Endothelial cell of umbilical vein (primary cell): ENCODE measurements at regions not wholly inside any gene's neighbourhood (a gene's known extent, or its start where the extent isn't known, plus 50 kb on each side); places are given as distances from the start of the nearest gene placed in this dataset.

Experiments used
- BruUV-seq: library from RNA; stranded (reverse); fragments of 400-500 nt; replicated peaks from 2 replicates; lab custom pipeline; 2021; lab: Mats Ljungman, UMichigan
- CTCF ChIA-PET: fragments of 300-600, 350-600 bp; sonication (Branson Sonifier 250); formaldehyde crosslinking; loops from one replicate; lab custom pipeline; 2021; ENCODE audit warnings: antibody characterized with exemption, inconsistent platforms; lab: Charles Lee
- POLR2A ChIA-PET: fragments of 300-600, 350-600 bp; sonication (Branson Sonifier 250); formaldehyde crosslinking; loops from one replicate; lab custom pipeline; 2021; ENCODE audit warnings: antibody characterized with exemption, inconsistent platforms; lab: Charles Lee
- DNase-seq: peaks from one replicate; pipeline ENCODE4 v3.0.0-alpha.2; 2011; ENCODE audit warnings: low read depth, low spot score
- FAIRE-seq: peaks from 2 replicates; lab custom pipeline; 2011; peaks lifted over from hg19 to GRCh38; lab: Jason Lieb, UNC
- H2AFZ ChIP-seq: 2 replicates; pipeline ENCODE4 v1.6.0; 2012; ENCODE audit warnings: low read depth, low read length, control low read depth, inconsistent platforms
- H3K27ac ChIP-seq: 2 replicates; pipeline ENCODE4 v1.5.1; 2011; ENCODE audit warnings: low read depth, mild to moderate bottlenecking, control low read depth, low read length, moderate library complexity; ENCODE audit not compliant: insufficient read depth
- H3K27me3 ChIP-seq, 2 experiments: 2 replicates each; pipeline versions ENCODE4 v1.6.0 to v1.6.1; 2011; ENCODE audit warnings: low read length in 2 of 2, mixed read lengths in 1 of 2; ENCODE audit not compliant: control insufficient read depth in 2 of 2, insufficient read depth in 2 of 2
- H3K36me3 ChIP-seq, 2 experiments: 2 replicates in 1 of 2; 3 replicates in 1 of 2; pipeline ENCODE4 v1.5.1; 2011; ENCODE audit warnings: low read length in 2 of 2, mild to moderate bottlenecking in 1 of 2, moderate library complexity in 1 of 2; ENCODE audit not compliant: control insufficient read depth in 2 of 2, insufficient read depth in 2 of 2; ENCODE audit errors: extremely low read depth in 1 of 2
- H3K4me1 ChIP-seq: 3 replicates; pipeline ENCODE4 v1.5.1; 2011; ENCODE audit warnings: mild to moderate bottlenecking, low read length; ENCODE audit not compliant: control insufficient read depth, insufficient read depth; ENCODE audit errors: extremely low read depth
- H3K4me2 ChIP-seq: 2 replicates; pipeline ENCODE4 v1.6.1; 2011; ENCODE audit warnings: low read length, control low read depth, mixed read lengths; ENCODE audit not compliant: insufficient read depth
- H3K4me3 ChIP-seq, 3 experiments: fragments of 200-600 bp in 1 of 3; sonication (generic), shearing (Covaris generic) in 1 of 3; replicated peaks in 1 of 3; 2 replicates each; pipeline ENCODE4 v1.5.1; 2011 to 2016; ENCODE audit warnings: control low read depth in 3 of 3, low read length in 3 of 3, mild to moderate bottlenecking in 2 of 3, inconsistent platforms in 1 of 3, low read depth in 1 of 3, moderate library complexity in 1 of 3; ENCODE audit not compliant: insufficient read depth in 1 of 3
- H3K79me2 ChIP-seq: 2 replicates; pipeline ENCODE4 v1.6.0; 2012; ENCODE audit warnings: low read length, inconsistent platforms; ENCODE audit not compliant: control insufficient read depth, insufficient read depth
- H3K9ac ChIP-seq: replicated peaks from 2 replicates; pipeline ENCODE3; 2011; ENCODE audit warnings: low read length, control low read depth; ENCODE audit not compliant: insufficient read depth; ENCODE audit errors: extremely low read depth
- H3K9me1 ChIP-seq: replicated peaks from 3 replicates; pipeline ENCODE4 v1.6.0; 2011; ENCODE audit warnings: mild to moderate bottlenecking, low read length; ENCODE audit not compliant: control insufficient read depth, insufficient read depth; ENCODE audit errors: extremely low read depth
- H3K9me3 ChIP-seq: replicated peaks from 2 replicates; pipeline ENCODE4 v1.5.1; 2012; ENCODE audit warnings: low read length, inconsistent platforms; ENCODE audit not compliant: control insufficient read depth, insufficient read depth
- H4K20me1 ChIP-seq: replicated peaks from 2 replicates; pipeline ENCODE3; 2011; ENCODE audit warnings: mild to moderate bottlenecking, low read length; ENCODE audit not compliant: control insufficient read depth, insufficient read depth; ENCODE audit errors: extremely low read depth
- CTCF ChIP-seq, 2 donors: IDR thresholded peaks; 1 replicate in 1 of 2; 2 replicates in 1 of 2; pipeline ENCODE4 v1.5.1; 2011; ENCODE audit warnings: low read length in 2 of 2, mild to moderate bottlenecking in 2 of 2, moderate library complexity in 2 of 2, control low read depth in 1 of 2, inconsistent platforms in 1 of 2, low read depth in 1 of 2; ENCODE audit not compliant: insufficient read depth in 1 of 2; ENCODE audit errors: extremely low read depth in 1 of 2
- EZH2 ChIP-seq: IDR thresholded peaks from 2 replicates; pipeline ENCODE4 v1.6.1; 2012; ENCODE audit warnings: borderline replicate concordance, low read depth, mild to moderate bottlenecking, moderate library complexity, low read length, inconsistent platforms; ENCODE audit not compliant: severe bottlenecking
- FOS ChIP-seq: IDR thresholded peaks from 2 replicates; pipeline ENCODE4 v1.6.1; 2011; ENCODE audit warnings: mild to moderate bottlenecking, low read length, moderate library complexity, borderline replicate concordance; ENCODE audit not compliant: insufficient read depth
- GATA2 ChIP-seq: IDR thresholded peaks from 2 replicates; pipeline ENCODE4 v1.7.0; 2011; ENCODE audit warnings: low read depth, mild to moderate bottlenecking, moderate library complexity, mixed read lengths, low read length; ENCODE audit not compliant: insufficient read length, insufficient read depth
- JUN ChIP-seq: IDR thresholded peaks from 2 replicates; pipeline ENCODE4 v1.6.1; 2011; ENCODE audit warnings: borderline replicate concordance, low read depth; ENCODE audit not compliant: insufficient read length, insufficient read depth
- MAX ChIP-seq: IDR thresholded peaks from 2 replicates; pipeline ENCODE4 v1.6.1; 2011; ENCODE audit not compliant: insufficient read depth, insufficient read length
- MYC ChIP-seq: IDR thresholded peaks from one replicate; pipeline ENCODE4 v1.6.1; 2011; ENCODE audit warnings: mild to moderate bottlenecking, low read depth, low read length
- POLR2A ChIP-seq: IDR thresholded peaks from 2 replicates; pipeline ENCODE4 v1.6.1; 2012; ENCODE audit warnings: low read depth, mild to moderate bottlenecking, control low read depth, low read length
- POLR2AphosphoS5 ChIP-seq: IDR thresholded peaks from 2 replicates; pipeline ENCODE4 v1.6.1; 2012; ENCODE audit warnings: low read depth, mild to moderate bottlenecking, control low read depth, low read length, moderate library complexity; ENCODE audit not compliant: insufficient read depth
- dilution Hi-C: fragments of 300-500 bp; cut with MboI; formaldehyde crosslinking; loops from one replicate; pipeline ENCODE4 v1.15.0; 2019; ENCODE audit warnings: low sequenced_read_pairs; ENCODE audit not compliant: extremely low pct_ligation_motif_present
- intact Hi-C: fragments of 100-400 bp; cut with micrococcal nuclease; formaldehyde crosslinking; loops from one replicate; pipeline ENCODE4 v1.10.0; 2022

- intact Hi-C loops: no loop called here
- CTCF ChIA-PET: no interaction called here
- H3K4me3 ChIP-seq: no peak overlapping the region
- no peaks in the 10 kb centered on the region for H3K9me3 ChIP-seq
- no TSS peak for BruUV-seq
- H3K79me2 ChIP-seq: no peaks in the 10 kb centered on the region
- no peak for TF ChIP-seq EZH2
- no peak for TF ChIP-seq GATA2
- TF ChIP-seq FOS: no peak
- TF ChIP-seq MYC: no peak
- no peak for TF ChIP-seq POLR2AphosphoS5
- TF ChIP-seq JUN: no peak
- no peak for TF ChIP-seq MAX
- no peak for TF ChIP-seq CTCF (IDR thresholded peaks at IDR 0.05; ENCODE audit: extremely low read depth in 1 of 2, insufficient read depth in 1 of 2, low read depth in 1 of 2, low read length in 2 of 2)
- TF ChIP-seq POLR2A: no peak
- no peak overlapping the region for H2AFZ ChIP-seq
- FAIRE-seq (no peak), DNase-seq (no peak)
- H3K27ac ChIP-seq: no peak overlapping the region
- no peaks in the 10 kb centered on the region for H3K4me1 ChIP-seq
- H3K4me2 ChIP-seq: no peak overlapping the region
- no peaks in the 10 kb centered on the region for H3K9me1 ChIP-seq
- no peaks in the 10 kb centered on the region for H3K36me3 ChIP-seq
- H3K27me3 ChIP-seq: no peaks in the 10 kb centered on the region
- no peaks in the 10 kb centered on the region for H4K20me1 ChIP-seq
- POLR2A ChIA-PET: no interaction called here
- dilution Hi-C loops: no loop called here
- H3K9ac ChIP-seq: no peak overlapping the region
Measured at GRCh38 chr20:24370249-24370648, 99.2 kb upstream of the SYNDIG1 start.
